ENCODE measurements at regions not wholly inside any gene's neighbourhood (a gene's known extent, or its start where the extent isn't known, plus 50 kb on each side); places are given as distances from the start of the nearest gene placed in this dataset.
"Not testable (repeated sequence)": the region's sequence is repeated elsewhere in the genome, so short reads cannot be mapped to it uniquely, and the experiment has no call there.

GRCh38 chr1:99504287-99504686 lies 141.6 kb upstream of the PALMD start:
- no peak for FAIRE-seq

- no peak for FAIRE-seq
These were observed 139.3 kb upstream of the PALMD start for GRCh38 chr1:99506631-99507030.

GRCh38 chr1:99507446-99507845 lies 138.5 kb upstream of the PALMD start:
- FAIRE-seq: not testable (repeated sequence)

- no peak for FAIRE-seq
These were observed 137.8 kb upstream of the PALMD start for GRCh38 chr1:99507906-99508732.

GRCh38 chr1:99508733-99509445 lies 137.0 kb upstream of the PALMD start:
- FAIRE-seq: not testable (repeated sequence)

GRCh38 chr1:99514823-99515552 lies 130.9 kb upstream of the PALMD start:
- FAIRE-seq: not testable (repeated sequence)

DNA sequence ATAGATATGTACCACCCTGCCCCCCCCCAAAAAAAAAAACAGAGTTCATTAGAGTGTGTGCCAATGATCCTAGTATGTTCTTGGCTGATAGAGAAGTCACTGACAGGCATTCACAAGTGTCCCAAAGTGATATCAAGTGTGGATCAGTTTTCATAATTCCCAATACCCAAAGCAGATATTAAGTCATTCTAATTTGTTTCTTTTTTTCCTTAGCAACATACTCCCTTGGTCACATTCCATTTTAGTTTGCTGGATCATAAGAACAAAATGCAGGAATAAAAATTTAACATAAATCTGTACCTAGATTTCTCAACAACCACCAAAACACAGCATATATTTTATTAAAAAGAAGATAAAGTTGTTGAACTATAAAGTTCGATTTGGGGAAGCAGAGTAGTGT lies 129.8 kb upstream of the PALMD start:
- FAIRE-seq: no peak

DNA sequence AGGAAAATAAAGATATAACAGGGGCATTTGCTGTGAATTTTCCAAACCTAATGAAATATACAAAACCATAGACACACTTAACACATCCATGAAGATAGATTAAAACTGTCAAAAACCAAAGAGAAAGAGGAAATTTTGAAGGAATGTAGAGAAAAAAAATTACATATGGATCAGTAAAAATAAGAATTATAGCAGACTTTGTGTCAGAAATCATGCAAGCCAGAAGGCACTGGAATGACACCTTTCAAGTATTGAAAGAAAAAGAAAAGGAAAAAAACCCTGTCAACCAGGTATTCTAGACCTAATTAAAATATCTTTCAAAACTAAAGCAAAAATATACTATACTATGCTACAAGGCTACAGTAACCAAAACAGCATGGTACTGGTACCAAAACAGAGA lies 125.8 kb upstream of the PALMD start:
- FAIRE-seq: no peak

- no peak for FAIRE-seq
These were observed 120.6 kb upstream of the PALMD start for GRCh38 chr1:99525331-99525730.

DNA sequence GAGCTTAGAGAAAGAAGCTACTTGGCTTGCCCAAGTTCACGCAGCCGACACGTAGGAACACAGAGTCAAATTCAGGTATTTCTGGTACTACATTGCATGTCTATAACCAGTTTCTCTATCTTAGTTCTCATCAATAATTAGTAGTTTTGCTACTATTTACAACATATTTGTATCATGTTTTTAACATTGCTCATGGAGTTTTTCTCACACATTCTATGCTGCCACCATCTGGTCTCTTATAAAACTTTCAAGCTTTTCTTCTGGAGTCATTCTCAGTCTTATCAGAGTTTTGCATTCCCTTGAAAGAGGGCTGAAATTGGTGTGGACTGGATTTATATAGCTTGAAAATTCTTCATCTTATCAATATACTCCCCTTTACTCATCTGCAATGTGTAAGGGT lies 118.8 kb upstream of the PALMD start:
- no peak for FAIRE-seq

- FAIRE-seq: no peak
These were observed 118.4 kb upstream of the PALMD start for GRCh38 chr1:99527545-99527944.

GRCh38 chr1:99529002-99529401 lies 116.9 kb upstream of the PALMD start:
- no peak for FAIRE-seq

- no peak for FAIRE-seq
These were observed 114.2 kb upstream of the PALMD start for GRCh38 chr1:99531578-99532275.

DNA sequence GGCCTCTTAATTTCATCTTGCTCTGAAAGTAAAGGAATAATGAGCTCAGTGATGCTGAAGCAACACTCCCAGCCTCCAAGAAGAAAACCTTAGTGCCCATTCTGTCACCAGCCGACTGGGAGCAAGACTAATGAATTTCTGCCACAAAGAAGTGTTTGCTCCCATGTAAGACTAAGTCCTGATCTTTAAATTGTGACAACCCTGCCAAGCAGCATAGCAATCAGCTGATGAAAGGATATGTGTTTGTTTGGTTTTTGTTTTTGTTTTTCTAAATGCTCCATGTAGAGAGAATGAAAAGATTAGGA lies 113.7 kb upstream of the PALMD start:
- FAIRE-seq: no peak

GRCh38 chr1:99533909-99534637 lies 111.8 kb upstream of the PALMD start:
- FAIRE-seq: no peak

DNA sequence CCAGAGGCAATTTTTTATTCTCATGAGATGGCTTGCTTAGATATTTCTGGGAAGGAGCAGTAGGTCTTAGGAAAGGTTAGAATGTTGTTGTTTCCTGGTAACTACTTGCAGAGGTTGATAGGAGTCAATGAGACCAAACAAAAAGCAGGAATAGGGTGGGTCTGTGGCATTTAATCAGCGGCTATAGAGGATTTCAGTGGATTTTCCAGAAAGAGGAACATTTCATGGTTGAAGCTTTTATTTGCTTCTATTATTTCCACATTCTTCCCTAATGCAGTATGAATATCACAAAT lies 111.3 kb upstream of the PALMD start:
- FAIRE-seq: no peak

DNA sequence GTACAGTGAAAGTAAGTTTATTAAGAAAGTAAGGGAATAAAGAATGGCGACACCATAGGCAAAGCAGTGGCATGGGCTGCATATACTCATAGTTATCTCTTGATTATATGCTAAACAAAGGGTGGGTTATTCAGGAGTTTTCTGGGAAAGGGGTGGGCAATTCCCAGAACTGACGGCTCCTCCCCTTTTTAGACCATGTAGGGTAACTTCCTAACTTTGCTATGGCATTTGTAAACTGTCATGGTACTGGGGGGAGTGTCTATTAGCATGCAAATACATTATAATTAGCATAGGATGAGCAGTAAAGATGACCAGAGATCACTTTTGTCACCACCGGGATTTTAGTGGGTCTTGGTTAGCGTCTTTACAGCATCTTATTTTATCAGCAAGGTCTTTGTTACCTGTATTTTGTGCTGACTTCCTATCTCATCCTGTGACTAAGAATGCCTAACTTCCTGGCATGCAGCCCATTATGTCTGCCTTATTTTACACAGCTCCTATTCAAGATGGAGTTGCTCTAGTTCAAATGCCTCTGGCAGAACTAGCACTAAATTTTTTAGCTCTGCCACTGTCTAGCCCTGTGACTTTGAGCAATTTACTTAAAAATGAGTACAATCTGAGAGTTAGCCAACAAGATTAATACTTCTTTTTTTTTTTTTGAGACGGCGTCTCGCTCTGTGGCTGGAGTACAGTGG lies 110.3 kb upstream of the PALMD start:
- FAIRE-seq: peak; percentile 17

DNA sequence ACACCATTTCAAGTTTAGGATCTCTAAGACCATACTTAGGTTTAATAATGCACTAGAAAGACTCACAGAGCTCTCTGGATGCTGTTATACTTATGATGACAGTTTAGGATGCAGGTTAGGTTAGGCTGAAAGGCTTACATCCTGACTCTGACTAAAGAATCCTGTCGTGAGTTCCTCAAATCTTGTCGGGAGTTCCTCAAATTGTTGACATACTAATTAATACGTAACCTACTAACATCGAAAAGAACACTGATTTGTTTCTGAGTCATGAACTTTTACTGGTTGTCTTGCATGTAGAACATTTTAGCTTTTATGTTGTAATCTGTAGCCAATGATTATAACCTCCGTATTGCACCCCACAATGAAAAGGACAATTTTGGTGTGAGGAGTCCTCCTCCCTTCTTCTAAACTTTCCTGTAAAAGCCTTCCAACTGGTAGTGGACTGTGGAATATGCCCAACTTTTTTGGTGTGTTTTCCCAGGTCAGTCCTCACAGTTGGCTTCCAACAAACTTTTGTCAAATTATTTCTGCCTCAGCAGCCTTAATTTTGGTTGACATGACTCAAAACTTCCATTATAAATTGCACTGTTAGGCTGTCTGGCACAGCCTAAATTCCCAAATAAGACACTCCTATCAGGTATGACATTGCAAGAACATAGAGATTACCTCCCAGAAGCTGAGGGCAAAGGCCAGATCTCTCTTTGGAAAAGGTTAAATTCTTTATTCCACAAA lies 107.9 kb upstream of the PALMD start:
- FAIRE-seq: no peak

- FAIRE-seq: no peak
These were observed 107.3 kb upstream of the PALMD start for GRCh38 chr1:99538618-99538956.

GRCh38 chr1:99539131-99539530 lies 106.8 kb upstream of the PALMD start:
- no peak for FAIRE-seq

DNA sequence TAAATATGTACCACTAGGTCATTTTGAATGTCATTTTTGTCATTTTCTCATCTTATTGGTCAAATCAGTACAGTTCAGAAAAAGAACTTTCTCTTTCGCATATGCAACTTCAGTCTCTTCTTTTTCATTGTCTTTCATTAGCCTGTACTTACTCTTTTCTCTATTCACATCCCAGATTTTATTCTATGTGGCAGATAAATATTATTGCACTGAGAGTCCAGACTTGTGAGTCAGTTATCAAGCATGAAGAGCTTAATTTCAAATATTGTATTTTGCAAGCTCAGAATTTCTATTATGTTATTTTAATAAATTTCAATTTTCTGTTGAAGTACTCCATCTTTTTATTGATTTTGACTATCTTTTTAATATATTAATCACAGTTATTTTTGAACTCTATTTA lies 105.2 kb upstream of the PALMD start:
- no peak for FAIRE-seq

GRCh38 chr1:99544328-99544727 lies 101.6 kb upstream of the PALMD start:
- FAIRE-seq: no peak
